Liver (tissue), 8 donors: ENCODE measurements at regions not wholly inside any gene's neighbourhood (a gene's known extent, or its start where the extent isn't known, plus 50 kb on each side); places are given as distances from the start of the nearest gene placed in this dataset.

ENCODE experiments used
- DNase-seq: peaks from one replicate; pipeline ENCODE4 v3.0.0-alpha.2; 2017; ENCODE audit warnings: low spot score
- H3K27ac ChIP-seq, 2 donors: one replicate each; pipeline ENCODE4 v1.7.0; 2013; ENCODE audit warnings: inconsistent platforms in 2 of 2, low read length in 2 of 2, control low read depth in 1 of 2, low read depth in 1 of 2, mild to moderate bottlenecking in 1 of 2
- H3K27me3 ChIP-seq, 4 donors: one replicate each; pipeline versions ENCODE4 v1.6.1 to v1.7.0; 2013; ENCODE audit warnings: low read length in 3 of 4, inconsistent platforms in 1 of 4, mild to moderate bottlenecking in 1 of 4, moderate library complexity in 1 of 4; ENCODE audit not compliant: control insufficient read depth in 4 of 4, insufficient read depth in 4 of 4
- H3K36me3 ChIP-seq, 4 donors: one replicate each; pipeline versions ENCODE4 v1.6.1 to v1.7.0; 2013; ENCODE audit warnings: low read length in 3 of 4, mild to moderate bottlenecking in 3 of 4, low read depth in 1 of 4, moderate library complexity in 1 of 4; ENCODE audit not compliant: control insufficient read depth in 4 of 4, insufficient read depth in 3 of 4
- H3K4me1 ChIP-seq, 4 donors: one replicate each; pipeline versions ENCODE4 v1.6.1 to v1.7.0; 2013; ENCODE audit warnings: low read length in 3 of 4, mild to moderate bottlenecking in 3 of 4, moderate library complexity in 1 of 4; ENCODE audit not compliant: control insufficient read depth in 4 of 4, insufficient read depth in 4 of 4
- H3K4me3 ChIP-seq, 3 donors: one replicate each; pipeline versions ENCODE4 v1.6.1 to v1.7.0; 2013; ENCODE audit warnings: low read length in 3 of 3, control low read depth in 1 of 3, low read depth in 1 of 3, mild to moderate bottlenecking in 1 of 3
- H3K9ac ChIP-seq, 2 donors: one replicate each; pipeline ENCODE4 v1.7.0; 2013; ENCODE audit warnings: low read length in 2 of 2, mild to moderate bottlenecking in 2 of 2, moderate library complexity in 2 of 2, control low read depth in 1 of 2, low read depth in 1 of 2
- H3K9me3 ChIP-seq, 4 donors: one replicate each; pipeline versions ENCODE4 v1.6.1 to v1.7.0; 2013; ENCODE audit warnings: low read length in 3 of 4; ENCODE audit not compliant: control insufficient read depth in 4 of 4
- EGR1 ChIP-seq, 2 donors: IDR thresholded peaks; 2 replicates each; pipeline ENCODE4 v1.6.1; 2016 to 2018; ENCODE audit warnings: antibody characterized with exemption in 2 of 2, low read depth in 2 of 2
- FOXA1 ChIP-seq: IDR thresholded peaks from 2 replicates; pipeline ENCODE4 v1.6.1; 2016; ENCODE audit warnings: antibody characterized with exemption
- FOXA2 ChIP-seq: IDR thresholded peaks from 2 replicates; pipeline ENCODE4 v1.6.1; 2016; ENCODE audit warnings: antibody characterized with exemption
- GABPA ChIP-seq, 2 donors: IDR thresholded peaks in 1 of 2; conservative IDR thresholded peaks in 1 of 2; 2 replicates each; pipeline ENCODE4 v1.6.1; 2016; ENCODE audit warnings: antibody characterized with exemption in 2 of 2, mild to moderate bottlenecking in 1 of 2, moderate library complexity in 1 of 2
- HNF4A ChIP-seq, 2 donors: conservative IDR thresholded peaks; 2 replicates each; pipeline ENCODE4 v1.6.1; 2016; ENCODE audit warnings: antibody characterized with exemption in 2 of 2, mild to moderate bottlenecking in 2 of 2
- HNF4G ChIP-seq: IDR thresholded peaks from 2 replicates; pipeline ENCODE4 v1.6.1; 2016; ENCODE audit warnings: antibody characterized with exemption
- JUND ChIP-seq, 2 donors: IDR thresholded peaks; 2 replicates each; pipeline ENCODE4 v1.6.1; 2016; ENCODE audit warnings: antibody characterized with exemption in 2 of 2
- NR2F2 ChIP-seq: IDR thresholded peaks from 2 replicates; pipeline ENCODE4 v1.6.1; 2016; ENCODE audit warnings: antibody characterized with exemption
- RAD21 ChIP-seq, 2 donors: IDR thresholded peaks; 2 replicates each; pipeline ENCODE4 v1.6.1; 2016; ENCODE audit warnings: antibody characterized with exemption in 2 of 2, mild to moderate bottlenecking in 2 of 2
- RXRA ChIP-seq, 2 donors: IDR thresholded peaks; 2 replicates each; pipeline ENCODE4 v1.6.1; 2017 to 2018; ENCODE audit warnings: antibody characterized with exemption in 2 of 2, mild to moderate bottlenecking in 1 of 2
- SP1 ChIP-seq: IDR thresholded peaks from 2 replicates; pipeline ENCODE4 v1.6.1; 2018; ENCODE audit warnings: antibody characterized with exemption, mild to moderate bottlenecking
- TAF1 ChIP-seq: conservative IDR thresholded peaks from 2 replicates; pipeline ENCODE4 v1.6.1; 2016; ENCODE audit warnings: antibody characterized with exemption, mild to moderate bottlenecking
- YY1 ChIP-seq: IDR thresholded peaks from 2 replicates; pipeline ENCODE4 v1.6.1; 2016; ENCODE audit warnings: antibody characterized with exemption, mild to moderate bottlenecking
- WGBS: extraction: QIAGEN DNeasy Blood & Tissue Kit; methylation state at CpG from one replicate; pipeline ENCODE4 v1.1.7; 2013; 5-methylcytosine and 5-hydroxymethylcytosine counted together
- TF ChIP-seq, protein P1 (sequence below): IDR thresholded peaks from 2 replicates; pipeline ENCODE4 v1.6.1; 2016; ENCODE audit warnings: antibody characterized with exemption
- TF ChIP-seq, protein P2 (sequence below): IDR thresholded peaks from 2 replicates; pipeline ENCODE4 v1.6.1; 2016; ENCODE audit warnings: antibody characterized with exemption, mild to moderate bottlenecking
- TF ChIP-seq, protein P3 (sequence below): IDR thresholded peaks from 2 replicates; pipeline ENCODE4 v1.6.1; 2016; ENCODE audit warnings: antibody characterized with exemption
- TF ChIP-seq, protein P4 (sequence below): fragments of 150-350 bp; IDR thresholded peaks from 2 replicates; pipeline ENCODE4 v1.5.1; 2017; ENCODE audit warnings: improper control_type of control experiment, low read depth, low read length; ENCODE audit not compliant: missing input control
- TF ChIP-seq, protein P5 (sequence below): IDR thresholded peaks from 2 replicates; pipeline ENCODE4 v1.6.1; 2016; ENCODE audit warnings: antibody characterized with exemption
- donor health status: healthy.
- donor health status: healthy.
- donor health status: healthy.
- donor health status: healthy.
- donor health status: healthy.

DNA sequence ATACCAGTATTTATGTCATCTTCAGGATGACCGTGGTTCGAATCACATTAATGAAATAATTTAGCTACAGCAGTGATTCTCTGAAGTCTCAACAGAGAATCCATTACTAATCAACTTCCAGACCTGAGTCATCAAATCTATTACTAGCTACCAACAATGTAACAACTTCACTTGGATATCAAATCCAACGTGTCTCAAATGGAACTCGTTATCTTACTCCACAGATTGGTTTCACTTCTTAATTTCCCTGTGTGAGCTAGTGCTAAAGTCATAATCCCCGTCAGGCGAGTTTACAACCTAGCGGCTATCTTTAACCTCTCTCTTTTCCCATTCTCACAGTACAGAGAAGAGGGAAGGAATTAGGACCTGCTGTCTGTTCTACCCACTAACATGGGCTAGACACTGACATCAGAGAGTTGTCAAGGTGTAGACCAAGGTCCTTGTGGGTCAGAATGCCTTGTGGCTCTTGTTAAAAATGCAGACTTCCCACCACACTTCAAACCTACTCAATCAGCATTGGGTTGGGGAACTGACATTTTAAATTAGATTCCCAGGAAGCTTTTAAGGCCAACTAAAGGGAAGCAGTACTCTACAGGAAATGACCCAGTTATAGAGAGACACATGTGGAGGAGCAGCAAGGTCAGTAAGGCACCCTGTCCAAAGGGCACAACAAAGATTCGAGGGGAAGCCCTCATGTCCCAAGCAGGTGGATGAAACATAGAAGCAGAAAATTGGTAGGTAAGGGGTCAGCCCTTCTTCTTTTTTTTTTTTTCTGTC lies 57.3 kb upstream of the GSAP start:
- Histone ChIP-seq H3K9ac (no peak overlapping the region), H3K27me3 (no peaks in the 10 kb centered on the region), H3K27ac (no peak overlapping the region), H3K9me3 (no peaks in the 10 kb centered on the region), H3K36me3 (no peaks in the 10 kb centered on the region), H3K4me1 (no peaks in the 10 kb centered on the region), H3K4me3 (no peak overlapping the region)
- 75% methylated on average over 8 of the region's 8 CpGs for WGBS
- TF ChIP-seq RXRA (IDR thresholded peaks at IDR 0.05) (peak; percentile 10 to 19), NR2F2 (peak; percentile 53), RAD21 (IDR thresholded peaks at IDR 0.05) (no peak)
- DNase-seq: no peak

DNA sequence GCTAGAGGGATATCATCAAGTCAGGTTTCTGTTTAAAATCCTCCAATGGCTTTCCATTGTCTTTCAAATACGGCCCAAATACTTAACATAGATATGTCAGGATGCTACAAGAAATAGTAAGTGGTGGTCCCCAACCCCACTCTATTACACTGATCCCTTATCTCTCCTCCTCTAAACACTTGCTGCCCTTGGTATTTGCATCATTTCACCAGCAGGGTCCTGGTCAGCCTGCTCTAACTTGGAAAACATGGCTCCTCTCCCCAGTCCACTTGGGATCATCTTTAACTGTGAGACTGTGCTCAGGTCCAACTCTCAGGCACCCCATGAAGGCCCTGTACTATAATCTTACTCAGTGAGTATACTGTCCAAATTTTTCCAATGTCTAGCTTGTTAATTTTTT lies 53.8 kb upstream of the GSAP start:
- TF ChIP-seq, protein P1, sequence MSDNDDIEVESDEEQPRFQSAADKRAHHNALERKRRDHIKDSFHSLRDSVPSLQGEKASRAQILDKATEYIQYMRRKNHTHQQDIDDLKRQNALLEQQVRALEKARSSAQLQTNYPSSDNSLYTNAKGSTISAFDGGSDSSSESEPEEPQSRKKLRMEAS: no peak
- DNase-seq: no peak
- WGBS: 96% methylated on average over 1 of the region's 1 CpG
- Histone ChIP-seq H3K27ac (no peak overlapping the region), H3K36me3 (no peaks in the 10 kb centered on the region), H3K27me3 (no peaks in the 10 kb centered on the region), H3K9me3 (no peaks in the 10 kb centered on the region), H3K9ac (no peak overlapping the region), H3K4me3 (no peak overlapping the region), H3K4me1 (no peaks in the 10 kb centered on the region)

DNA sequence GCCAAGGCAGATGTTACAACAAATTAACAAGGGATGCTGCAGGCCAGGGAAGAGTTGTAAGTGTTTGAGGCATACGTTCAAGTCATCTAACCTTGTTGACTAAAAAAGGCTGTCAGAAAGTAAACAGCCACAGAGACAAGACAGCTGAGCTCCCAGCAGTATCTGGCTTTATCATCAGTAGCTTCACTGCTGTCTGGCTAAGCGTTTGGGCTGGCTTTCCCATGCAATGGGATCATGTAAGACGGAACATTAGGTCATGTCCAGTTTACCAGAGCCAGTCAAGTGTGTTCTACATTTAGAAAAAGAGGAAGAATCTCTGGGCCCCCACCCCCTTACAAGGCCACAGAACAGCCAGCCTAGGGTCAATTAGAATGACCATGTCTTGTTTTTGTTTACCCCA lies 51.3 kb upstream of the GSAP start:
- Histone ChIP-seq H3K9me3 (no peaks in the 10 kb centered on the region), H3K9ac (no peak overlapping the region), H3K4me3 (no peak overlapping the region), H3K4me1 (no peaks in the 10 kb centered on the region), H3K36me3 (no peaks in the 10 kb centered on the region), H3K27me3 (no peaks in the 10 kb centered on the region), H3K27ac (no peak overlapping the region)
- 68% methylated on average over 3 of the region's 3 CpGs for WGBS
- TF ChIP-seq EGR1 (IDR thresholded peaks at IDR 0.05; ENCODE audit: low read depth in 2 of 2) (no peak), TAF1 (no peak), FOXA1 (no peak), NR2F2 (peak; percentile 96), RAD21 (IDR thresholded peaks at IDR 0.05) (peak in 1 of 2 donors; percentile 26), HNF4G (no peak), SP1 (peak; percentile 76), FOXA2 (no peak), YY1 (no peak), JUND (IDR thresholded peaks at IDR 0.05) (no peak), HNF4A (conservative IDR thresholded peaks at IDR 0.05) (no peak), RXRA (IDR thresholded peaks at IDR 0.05) (peak; percentile 60 to 71), GABPA (IDR thresholded peaks at IDR 0.05 in 1 of 2, conservative IDR thresholded peaks at IDR 0.05 in 1 of 2) (no peak)
- TF ChIP-seq, protein P1: no peak
- TF ChIP-seq, protein P2, sequence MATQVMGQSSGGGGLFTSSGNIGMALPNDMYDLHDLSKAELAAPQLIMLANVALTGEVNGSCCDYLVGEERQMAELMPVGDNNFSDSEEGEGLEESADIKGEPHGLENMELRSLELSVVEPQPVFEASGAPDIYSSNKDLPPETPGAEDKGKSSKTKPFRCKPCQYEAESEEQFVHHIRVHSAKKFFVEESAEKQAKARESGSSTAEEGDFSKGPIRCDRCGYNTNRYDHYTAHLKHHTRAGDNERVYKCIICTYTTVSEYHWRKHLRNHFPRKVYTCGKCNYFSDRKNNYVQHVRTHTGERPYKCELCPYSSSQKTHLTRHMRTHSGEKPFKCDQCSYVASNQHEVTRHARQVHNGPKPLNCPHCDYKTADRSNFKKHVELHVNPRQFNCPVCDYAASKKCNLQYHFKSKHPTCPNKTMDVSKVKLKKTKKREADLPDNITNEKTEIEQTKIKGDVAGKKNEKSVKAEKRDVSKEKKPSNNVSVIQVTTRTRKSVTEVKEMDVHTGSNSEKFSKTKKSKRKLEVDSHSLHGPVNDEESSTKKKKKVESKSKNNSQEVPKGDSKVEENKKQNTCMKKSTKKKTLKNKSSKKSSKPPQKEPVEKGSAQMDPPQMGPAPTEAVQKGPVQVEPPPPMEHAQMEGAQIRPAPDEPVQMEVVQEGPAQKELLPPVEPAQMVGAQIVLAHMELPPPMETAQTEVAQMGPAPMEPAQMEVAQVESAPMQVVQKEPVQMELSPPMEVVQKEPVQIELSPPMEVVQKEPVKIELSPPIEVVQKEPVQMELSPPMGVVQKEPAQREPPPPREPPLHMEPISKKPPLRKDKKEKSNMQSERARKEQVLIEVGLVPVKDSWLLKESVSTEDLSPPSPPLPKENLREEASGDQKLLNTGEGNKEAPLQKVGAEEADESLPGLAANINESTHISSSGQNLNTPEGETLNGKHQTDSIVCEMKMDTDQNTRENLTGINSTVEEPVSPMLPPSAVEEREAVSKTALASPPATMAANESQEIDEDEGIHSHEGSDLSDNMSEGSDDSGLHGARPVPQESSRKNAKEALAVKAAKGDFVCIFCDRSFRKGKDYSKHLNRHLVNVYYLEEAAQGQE: no peak
- TF ChIP-seq, protein P3, sequence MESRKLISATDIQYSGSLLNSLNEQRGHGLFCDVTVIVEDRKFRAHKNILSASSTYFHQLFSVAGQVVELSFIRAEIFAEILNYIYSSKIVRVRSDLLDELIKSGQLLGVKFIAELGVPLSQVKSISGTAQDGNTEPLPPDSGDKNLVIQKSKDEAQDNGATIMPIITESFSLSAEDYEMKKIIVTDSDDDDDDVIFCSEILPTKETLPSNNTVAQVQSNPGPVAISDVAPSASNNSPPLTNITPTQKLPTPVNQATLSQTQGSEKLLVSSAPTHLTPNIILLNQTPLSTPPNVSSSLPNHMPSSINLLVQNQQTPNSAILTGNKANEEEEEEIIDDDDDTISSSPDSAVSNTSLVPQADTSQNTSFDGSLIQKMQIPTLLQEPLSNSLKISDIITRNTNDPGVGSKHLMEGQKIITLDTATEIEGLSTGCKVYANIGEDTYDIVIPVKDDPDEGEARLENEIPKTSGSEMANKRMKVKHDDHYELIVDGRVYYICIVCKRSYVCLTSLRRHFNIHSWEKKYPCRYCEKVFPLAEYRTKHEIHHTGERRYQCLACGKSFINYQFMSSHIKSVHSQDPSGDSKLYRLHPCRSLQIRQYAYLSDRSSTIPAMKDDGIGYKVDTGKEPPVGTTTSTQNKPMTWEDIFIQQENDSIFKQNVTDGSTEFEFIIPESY: no peak
- TF ChIP-seq, protein P4, sequence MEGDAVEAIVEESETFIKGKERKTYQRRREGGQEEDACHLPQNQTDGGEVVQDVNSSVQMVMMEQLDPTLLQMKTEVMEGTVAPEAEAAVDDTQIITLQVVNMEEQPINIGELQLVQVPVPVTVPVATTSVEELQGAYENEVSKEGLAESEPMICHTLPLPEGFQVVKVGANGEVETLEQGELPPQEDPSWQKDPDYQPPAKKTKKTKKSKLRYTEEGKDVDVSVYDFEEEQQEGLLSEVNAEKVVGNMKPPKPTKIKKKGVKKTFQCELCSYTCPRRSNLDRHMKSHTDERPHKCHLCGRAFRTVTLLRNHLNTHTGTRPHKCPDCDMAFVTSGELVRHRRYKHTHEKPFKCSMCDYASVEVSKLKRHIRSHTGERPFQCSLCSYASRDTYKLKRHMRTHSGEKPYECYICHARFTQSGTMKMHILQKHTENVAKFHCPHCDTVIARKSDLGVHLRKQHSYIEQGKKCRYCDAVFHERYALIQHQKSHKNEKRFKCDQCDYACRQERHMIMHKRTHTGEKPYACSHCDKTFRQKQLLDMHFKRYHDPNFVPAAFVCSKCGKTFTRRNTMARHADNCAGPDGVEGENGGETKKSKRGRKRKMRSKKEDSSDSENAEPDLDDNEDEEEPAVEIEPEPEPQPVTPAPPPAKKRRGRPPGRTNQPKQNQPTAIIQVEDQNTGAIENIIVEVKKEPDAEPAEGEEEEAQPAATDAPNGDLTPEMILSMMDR: no peak
- TF ChIP-seq, protein P5, sequence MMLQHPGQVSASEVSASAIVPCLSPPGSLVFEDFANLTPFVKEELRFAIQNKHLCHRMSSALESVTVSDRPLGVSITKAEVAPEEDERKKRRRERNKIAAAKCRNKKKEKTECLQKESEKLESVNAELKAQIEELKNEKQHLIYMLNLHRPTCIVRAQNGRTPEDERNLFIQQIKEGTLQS: no peak
- no peak for DNase-seq
